Skeletal muscle cell (primary cell): ENCODE measurements at regions not wholly inside any gene's neighbourhood (a gene's known extent, or its start where the extent isn't known, plus 50 kb on each side); places are given as distances from the start of the nearest gene placed in this dataset.
"Not testable (repeated sequence)": the region's sequence is repeated elsewhere in the genome, so short reads cannot be mapped to it uniquely, and the experiment has no call there.

Experiments used
- DNase-seq: peaks from one replicate; pipeline ENCODE4 v3.0.0-alpha.2; 2010; ENCODE audit warnings: low read depth
- H3K4me3 ChIP-seq: 2 replicates; pipeline ENCODE4 v1.5.1; 2011; ENCODE audit warnings: low read depth, mild to moderate bottlenecking, control low read depth, low read length, moderate library complexity

DNA sequence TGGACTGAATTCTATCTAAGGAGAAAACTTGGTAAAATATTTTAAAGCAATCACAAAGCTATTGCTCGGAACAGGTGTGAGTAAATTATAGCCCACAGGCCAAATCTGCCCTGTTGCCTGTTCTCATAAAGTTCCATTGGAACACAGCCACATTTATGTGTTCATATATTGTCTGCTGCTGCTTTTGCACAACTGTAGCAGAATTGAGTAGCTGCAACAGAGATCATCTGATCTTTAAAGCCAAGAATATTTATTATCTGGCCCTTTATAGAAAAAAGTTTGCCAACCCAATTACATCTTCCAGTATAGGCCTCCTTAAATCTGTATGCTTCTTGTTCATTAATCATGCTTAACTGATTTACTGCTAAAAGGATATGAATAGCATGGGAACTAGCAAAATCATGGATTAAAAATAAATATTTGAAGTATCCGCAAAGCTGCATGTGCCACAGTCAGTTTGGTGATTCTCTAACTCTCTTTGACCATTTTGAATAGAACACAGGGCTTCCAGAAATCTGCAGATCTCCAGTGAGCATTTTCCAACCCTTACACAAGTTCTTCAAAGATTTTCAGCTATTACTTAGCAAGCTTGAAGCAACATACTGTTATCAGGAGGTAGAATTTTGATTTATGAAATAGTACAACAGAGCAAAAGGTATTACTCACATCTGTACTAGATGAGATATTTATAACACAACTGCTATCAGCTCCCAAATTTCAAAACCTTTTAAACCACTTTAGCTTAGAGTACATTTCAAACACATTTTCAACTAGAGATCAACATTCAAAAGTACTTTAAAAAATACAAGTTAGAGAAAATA, 312.6 kb upstream of the ID4 start:
- no peak for DNase-seq
- no peak overlapping the region for H3K4me3 ChIP-seq

DNA sequence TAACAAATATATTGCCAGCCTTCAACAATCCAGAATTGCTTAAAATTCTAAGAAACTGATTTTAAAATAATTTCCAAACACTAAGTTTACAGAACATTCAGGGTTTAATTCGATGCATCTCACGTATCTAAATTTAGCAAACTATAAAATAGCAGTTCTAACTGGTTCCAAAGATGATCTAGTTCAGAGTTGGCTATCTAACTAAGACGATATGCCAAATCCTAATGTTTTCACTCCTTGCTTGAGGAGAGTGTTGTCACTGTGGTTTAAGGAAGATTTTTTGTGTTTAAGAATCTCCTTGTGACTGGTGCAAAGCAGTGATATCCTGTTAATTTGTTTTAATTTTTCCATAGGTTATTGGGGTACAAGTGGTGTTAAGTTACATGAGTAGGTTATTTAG, 311.5 kb upstream of the ID4 start:
- DNase-seq = no peak
- H3K4me3 ChIP-seq = no peak overlapping the region

DNA sequence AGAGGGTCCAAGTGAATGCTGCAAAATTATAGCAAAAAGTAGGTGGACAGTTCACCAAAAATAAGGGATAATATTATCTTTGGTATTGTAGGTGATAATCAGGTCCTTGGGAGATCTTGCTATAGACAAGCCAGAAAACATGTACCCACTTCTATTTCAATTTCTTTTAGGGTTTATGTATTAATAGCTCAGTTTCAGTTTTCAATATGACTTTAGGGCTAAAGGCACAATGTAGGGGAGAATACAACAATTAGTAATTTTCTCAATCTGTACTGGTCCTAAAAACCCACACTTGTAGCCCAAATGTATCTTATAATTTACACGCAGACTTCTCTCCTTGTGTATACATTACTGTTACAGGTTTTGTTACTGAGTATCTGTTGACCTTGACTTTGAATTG, 307.0 kb upstream of the ID4 start:
- H3K4me3 ChIP-seq = no peak overlapping the region
- DNase-seq = no peak

DNA sequence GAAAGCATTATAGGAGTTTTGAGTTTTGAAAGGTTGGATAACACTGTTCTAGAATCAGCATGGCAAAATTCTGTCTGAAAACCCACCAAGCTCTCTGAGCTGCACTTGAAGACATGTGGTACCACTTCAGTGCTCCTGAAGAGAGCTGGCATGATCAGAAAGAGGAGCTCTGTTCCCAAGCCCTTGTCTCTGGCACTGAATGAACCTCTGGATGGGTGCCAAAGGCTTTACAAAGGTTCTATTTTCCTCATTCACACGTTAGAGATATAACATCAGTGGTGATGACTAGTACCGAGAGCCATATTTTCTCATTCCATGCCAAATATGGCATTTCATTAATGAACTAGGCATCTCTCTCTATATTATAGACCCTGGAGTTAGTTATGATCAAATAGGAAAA, 301.8 kb upstream of the ID4 start:
- H3K4me3 ChIP-seq = no peak overlapping the region
- no peak for DNase-seq

DNA sequence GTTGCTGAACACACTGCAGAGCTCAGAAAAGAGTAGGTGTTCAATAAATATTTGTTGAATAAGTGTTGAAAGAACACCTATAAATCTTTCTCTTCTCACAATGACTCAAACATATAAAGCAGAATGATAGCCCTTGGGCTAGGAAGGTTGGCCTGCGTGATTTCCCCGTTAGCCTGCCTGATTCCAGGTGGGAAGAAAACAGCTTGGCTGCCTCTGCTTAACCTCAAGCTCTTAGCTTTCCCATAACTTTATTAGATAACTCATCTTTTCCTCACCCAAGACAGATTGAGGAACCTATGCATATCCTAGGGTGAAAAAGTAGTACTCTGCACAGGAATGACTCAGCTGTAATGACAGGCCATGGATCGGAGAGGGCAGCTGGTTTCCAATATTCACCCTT, 300.3 kb upstream of the ID4 start:
- no peak overlapping the region for H3K4me3 ChIP-seq
- no peak for DNase-seq

DNA sequence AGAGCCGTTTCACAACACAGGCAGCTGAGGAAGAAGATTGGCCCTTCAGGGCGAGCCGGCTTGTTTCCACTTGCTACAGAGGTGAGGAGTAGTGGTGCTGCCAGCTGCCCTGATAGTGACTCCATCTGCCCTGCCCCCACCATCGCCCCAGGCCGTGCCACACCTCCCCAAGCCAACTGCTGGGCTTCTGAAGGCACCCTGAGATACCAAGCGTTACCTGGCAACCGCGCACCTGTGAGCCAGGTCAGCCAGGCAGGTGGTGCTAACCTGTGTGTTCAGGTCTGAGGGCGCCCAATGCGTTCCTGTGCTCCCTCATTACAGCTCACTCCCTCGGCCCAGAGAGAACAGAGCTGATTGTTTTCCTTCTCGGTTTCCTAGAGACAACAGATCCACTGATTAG, 299.1 kb upstream of the ID4 start:
- no peak for DNase-seq
- no peak overlapping the region for H3K4me3 ChIP-seq

DNA sequence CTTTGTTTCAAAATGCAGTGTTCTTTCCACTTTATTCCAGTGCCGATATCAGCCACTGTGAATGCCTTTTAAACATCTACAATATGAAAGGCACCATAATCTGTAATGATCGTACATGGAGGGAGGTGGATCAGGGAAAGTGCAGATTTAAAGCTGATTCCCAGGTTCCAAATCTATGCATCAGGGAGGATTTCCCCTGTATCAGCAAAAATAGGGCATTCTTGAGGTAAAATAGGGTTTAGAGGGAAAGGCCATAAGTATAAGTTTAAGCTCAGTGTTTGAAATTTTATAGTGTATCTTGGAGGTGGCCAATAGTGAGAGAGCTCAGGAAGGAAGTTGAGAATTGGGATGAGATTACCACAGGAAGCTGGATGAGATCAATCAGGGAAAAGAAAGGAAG, 289.7 kb upstream of the ID4 start:
- no peak for DNase-seq
- no peak overlapping the region for H3K4me3 ChIP-seq

DNA sequence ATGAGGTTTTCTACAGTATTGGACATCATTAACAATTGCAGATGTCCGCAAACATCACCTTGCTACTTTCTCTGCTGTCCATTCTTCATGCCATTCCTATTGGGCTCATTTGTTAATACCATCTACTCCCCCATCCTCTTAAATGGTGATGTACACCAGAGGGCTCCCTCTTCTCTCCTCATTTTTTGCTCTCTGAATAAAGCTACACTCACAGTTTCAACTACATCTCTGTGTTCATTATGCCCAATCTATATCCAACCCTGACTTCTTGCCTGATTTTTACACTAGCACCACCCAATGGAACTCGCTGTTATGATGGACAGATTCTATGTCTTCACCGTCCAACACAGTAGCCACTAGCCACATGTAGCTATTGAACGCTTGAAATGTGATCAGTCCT, 288.1 kb upstream of the ID4 start:
- no peak overlapping the region for H3K4me3 ChIP-seq
- DNase-seq = no peak

DNA sequence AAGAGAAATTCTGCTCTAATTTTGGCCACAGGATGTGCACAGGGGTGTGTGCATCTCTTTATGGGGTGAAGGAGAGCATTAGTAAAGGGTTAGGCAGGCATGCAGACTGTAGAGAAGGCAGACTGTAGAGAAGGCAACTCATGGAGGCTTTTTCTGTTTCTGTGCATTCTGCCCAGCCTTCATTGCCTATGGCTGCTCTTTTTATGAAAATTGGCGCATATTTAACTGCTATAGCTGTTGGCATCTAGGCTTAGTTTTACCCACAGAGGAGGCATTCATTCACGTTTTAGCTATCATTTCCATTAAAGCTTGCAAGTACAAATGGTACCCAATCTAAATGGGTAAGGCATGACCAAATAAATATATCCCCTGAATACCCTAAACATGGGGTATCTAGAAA, 286.8 kb upstream of the ID4 start:
- H3K4me3 ChIP-seq = no peak overlapping the region
- no peak for DNase-seq

DNA sequence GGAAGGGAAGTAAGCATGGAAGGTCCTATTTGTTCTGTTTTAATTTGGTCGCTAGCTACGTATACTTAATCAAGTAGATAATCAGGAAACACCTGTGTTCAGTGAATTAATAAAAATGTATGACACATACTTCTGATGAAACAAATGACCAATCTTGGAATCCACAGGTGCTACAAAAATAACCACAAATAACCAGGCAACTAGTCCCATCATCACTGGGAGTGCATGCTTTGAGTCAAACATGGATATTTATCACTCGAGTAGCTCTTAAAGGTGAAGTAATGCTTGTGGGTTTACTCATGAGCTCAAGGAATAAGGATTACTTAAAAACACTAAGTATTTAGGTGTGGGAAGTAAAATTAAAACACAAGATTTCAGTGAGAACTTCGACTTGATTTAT, 285.6 kb upstream of the ID4 start:
- no peak overlapping the region for H3K4me3 ChIP-seq
- DNase-seq = no peak

DNA sequence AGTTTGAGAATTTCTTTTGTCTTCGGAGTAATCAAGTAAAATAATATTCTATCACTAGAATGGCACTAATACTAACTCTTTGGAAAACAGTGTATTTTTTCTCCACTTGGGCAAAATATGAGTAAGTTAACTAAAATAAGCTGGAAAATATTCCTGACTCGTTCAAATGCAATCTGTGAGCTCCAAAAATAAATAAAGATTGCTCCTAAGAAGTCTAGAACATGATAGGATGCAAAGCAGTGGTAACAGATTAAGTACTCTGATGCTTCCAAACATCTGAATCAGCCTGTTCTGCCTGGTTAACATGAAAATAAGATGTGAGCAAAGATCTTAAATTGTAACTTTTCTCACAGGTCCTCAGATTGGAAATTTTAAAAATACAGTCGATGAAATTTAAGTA, 285.1 kb upstream of the ID4 start:
- no peak overlapping the region for H3K4me3 ChIP-seq
- DNase-seq = no peak

DNA sequence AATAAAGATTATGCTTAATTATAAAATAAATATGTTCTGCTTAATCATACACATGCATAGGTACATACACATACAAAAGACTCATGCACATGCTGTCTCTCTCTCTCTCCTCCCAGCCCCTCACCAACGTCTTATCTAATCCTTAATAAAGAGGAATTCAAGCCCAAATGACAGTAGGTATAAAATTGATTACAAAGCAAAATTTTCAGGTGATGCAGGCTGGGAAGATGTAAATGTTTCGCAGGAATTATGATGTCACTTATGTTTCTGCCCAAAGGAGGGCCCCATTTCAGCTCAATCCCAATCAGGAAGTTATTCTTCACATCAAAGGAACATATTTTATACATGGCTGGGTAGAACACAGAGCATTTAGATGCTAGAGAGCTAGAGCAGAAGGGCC, 284.6 kb upstream of the ID4 start:
- DNase-seq = no peak
- no peak overlapping the region for H3K4me3 ChIP-seq

DNA sequence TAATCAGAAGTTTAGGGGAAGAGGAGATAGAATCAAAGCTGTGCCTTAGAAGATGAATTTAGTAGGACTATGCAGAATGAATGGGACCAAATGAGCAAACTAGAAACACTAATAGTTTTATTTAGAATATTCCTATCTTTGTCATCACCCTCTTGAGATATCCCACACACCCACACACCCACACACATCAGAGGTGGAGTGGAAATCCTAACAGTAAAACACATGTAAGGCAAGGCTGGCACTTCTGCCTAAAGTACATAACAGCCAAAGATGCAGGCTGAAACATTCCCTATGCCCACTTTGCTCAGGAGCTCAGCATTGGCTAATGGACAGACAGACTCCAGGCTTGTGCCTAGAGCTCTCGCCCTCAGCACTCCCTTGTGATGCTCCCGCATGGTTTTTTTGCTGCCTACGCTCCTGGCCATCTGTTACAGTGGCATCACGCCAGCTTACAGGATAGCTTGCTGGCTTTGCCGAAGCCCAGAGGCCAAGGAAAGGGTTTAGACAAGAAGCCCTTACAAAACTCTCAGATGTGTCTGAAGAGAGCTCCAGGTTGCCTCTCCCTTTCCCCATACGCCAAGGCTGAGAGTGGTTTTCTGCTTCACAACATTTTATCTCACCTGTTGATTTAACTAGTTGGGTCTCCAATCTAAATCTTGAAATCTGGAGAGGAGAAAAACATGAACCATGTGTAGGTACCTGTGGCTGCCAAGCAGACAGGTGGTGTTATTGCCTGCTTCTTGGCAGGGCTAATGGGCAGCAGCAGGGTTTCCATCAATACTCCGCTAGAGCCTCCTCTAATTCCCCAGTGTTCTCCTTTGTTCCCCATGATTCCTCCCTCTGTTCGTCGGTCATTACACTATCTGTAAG, 282.6 kb upstream of the ID4 start:
- H3K4me3 ChIP-seq = no peak overlapping the region
- no peak for DNase-seq

DNA sequence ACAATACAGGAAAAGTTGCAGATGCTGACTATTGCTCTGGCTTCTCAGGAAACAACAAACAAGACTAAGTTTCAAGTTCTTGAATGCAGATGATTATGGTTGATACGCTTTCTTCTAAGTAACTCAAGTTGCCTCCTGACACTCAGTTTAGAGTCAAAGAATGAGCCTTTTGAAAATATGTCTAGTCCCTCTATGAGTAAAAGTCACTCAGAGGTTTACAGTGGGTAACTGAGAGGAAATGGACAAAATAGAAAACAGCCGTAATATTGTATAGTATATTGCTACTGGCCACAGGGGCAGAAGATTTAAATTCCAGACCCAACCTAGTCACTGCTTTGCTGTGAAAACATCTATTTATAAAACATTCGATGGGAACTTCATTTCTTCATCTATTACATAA, 280.0 kb upstream of the ID4 start:
- no peak for DNase-seq
- no peak overlapping the region for H3K4me3 ChIP-seq

DNA sequence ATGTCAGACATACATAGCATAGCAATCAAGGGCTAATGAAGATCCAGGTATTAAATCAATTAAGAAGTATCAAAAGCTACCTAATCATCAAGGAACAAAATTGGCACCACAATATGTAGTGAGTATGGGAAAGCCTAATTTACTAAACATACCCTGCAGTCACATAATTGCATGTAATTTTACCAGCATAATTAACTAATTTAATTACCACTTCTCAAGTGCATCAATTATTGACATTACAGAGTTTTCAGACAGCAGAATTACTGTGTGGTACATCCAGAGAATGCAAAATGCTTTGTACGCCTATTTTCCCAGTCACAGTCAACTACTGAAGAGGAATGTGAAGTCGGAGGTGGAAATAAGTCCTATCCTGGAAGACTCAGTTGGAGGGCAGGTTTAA, 279.0 kb upstream of the ID4 start:
- H3K4me3 ChIP-seq = no peak overlapping the region
- no peak for DNase-seq

DNA sequence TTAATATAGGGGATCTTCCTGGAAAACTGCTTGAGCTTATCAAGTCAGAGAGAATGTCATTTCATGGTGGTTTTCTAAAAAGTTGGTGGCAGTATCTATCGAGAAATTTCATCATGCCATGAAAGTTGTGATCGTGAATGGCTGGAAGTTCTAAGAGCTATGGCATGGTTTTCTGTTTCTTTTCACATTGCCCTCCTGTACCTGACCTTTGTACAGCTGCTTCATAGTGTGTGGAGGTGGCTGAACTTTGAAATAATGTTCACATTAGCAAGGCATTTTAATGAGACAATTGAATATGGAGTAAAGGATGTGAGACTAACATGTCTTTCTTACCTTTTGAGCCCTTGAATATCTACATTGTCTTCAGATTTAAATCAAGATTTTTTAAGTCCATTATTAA, 278.2 kb upstream of the ID4 start:
- H3K4me3 ChIP-seq = no peak overlapping the region
- no peak for DNase-seq

DNA sequence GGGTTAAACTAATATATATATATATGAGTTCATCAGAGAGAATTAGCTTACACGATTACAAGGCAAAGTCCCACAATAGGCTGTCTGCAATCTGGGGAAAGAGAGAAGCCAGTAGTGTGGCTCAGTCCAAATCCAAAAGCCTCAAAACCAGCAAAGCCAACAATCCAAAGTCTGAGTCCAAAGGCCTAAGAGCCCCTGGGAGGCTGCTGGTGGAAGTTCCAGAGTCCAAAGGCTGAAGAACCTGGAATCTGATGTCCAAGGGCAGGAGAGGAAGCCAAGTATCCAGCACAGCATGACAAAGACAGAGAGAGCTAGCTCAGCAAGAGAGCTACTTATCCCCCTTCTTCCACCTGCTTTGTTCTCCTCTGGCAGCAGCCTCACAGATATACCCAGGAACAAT, 274.7 kb upstream of the ID4 start:
- DNase-seq = no peak
- no peak overlapping the region for H3K4me3 ChIP-seq

DNA sequence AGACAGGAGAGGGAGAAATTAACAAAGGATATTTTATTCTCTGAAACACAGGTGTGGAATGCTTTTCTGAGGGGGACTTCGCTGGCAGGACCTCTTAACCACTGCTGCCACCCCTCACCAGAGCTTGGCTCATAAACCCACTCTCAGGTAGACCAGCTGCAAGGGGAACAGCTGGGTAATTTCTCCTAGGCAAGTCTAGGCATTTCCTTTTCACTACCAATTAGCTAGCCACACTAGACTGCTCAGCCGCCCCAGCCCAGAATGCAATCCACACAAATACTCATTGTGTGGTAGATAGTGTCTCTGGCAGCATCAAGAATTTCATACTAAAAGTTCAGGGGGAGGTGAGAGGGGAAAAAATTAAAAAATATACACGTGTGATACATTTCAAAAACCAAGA, 267.6 kb upstream of the ID4 start:
- H3K4me3 ChIP-seq = no peak overlapping the region
- no peak for DNase-seq

DNA sequence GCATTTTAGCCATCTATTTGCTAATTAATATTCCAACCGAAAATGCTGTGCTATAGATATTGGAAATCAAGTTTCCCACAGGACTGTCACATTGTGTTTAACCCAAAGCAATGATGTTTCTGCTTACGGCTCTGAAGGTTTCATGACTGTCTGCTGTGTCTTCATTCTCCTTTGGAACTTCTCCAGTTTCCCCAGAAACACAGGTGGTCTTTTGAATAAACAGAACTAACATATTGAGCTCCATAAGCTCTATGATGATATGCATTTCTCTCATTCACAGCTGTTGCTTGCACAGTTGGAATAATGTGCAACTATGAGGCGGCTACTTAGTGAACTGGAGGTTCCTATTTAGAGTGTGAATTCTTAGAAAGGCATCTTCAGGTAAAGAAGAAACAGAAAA, 266.0 kb upstream of the ID4 start:
- no peak for DNase-seq
- H3K4me3 ChIP-seq = no peak overlapping the region

DNA sequence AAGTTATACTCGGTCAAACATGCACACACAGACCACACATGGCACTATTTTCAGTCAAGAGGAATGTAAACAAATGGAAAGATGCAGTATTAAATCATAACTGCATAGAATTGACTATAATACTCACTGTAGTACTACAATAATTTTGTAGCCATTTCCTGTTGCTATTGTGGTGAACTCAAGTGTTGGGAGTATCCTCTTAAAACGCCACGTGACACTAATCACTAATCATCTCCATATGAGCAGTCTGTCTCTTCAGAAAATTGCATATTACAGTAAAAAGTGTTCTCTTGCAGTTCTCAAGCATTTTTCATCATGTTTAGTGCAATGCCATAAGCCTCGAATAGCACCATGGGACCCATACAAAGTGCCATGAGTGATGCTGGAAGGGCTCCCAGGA, 258.7 kb upstream of the ID4 start:
- no peak for DNase-seq
- H3K4me3 ChIP-seq = no peak overlapping the region

DNA sequence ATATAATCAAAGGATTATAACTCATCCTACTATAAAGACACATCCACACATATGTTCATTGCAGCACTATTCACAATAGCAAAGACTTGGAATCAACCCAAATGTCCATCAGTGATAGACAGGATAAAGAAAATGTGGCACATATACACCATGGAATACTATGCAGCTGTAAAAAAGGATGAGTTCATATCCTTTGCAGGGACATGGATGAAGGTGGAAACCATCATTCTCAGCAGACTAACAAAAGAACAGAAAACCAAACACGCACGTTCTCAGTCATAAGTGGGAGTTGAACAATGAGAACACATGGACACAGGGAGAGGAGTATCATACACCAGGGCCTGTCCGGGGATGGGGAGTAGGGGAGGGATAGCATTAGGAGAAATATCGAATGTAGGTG, 253.0 kb upstream of the ID4 start:
- not testable (repeated sequence) for H3K4me3 ChIP-seq, DNase-seq
